DMS53 (cell line): ENCODE measurements at regions not wholly inside any gene's neighbourhood (a gene's known extent, or its start where the extent isn't known, plus 50 kb on each side); places are given as distances from the start of the nearest gene placed in this dataset.
"Not testable (repeated sequence)": the region's sequence is repeated elsewhere in the genome, so short reads cannot be mapped to it uniquely, and the experiment has no call there.

Source experiments
- DNase-seq: peaks from one replicate; lab custom pipeline; 2025; lab: John Stamatoyannopoulos, UW

DNA sequence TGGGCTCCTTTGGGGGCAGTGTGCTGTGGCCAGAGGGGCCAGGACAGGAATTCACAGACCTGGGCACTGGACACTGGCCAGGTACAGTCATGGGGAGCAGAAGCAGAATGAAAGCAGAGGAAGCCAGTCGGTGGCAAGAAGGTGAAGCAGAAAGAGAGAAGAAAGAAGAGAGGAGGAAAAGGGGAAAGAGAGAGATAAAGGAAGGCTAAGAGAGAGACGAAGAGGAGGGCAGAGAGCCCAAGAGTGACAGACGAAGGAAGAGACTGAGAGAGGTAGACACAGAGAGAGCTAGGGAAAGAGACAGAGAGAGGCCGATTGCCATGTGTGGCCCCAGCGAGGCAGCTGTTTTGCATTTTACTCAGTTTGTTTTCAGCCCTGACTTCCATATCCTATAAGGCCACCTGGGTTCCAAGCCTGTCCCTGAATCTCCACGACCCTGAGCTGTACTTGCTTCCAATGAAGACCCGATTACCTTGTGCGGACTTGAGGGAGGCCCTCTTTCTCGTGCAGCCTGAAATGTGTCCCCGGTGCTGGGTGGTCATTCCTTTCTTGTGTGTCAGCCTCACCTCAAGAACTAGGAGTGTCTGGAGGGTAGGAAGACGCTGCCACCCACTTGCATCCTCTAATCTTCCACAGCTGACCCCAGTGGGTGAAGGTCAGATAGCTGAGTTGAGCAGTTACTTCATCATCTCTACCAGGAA, 73.9 kb downstream of the LSM3 start:
- no peak for DNase-seq

- DNase-seq, result no peak
Observed at GRCh38 chr3:14253022-14253706, 74.5 kb downstream of the LSM3 start.

DNA sequence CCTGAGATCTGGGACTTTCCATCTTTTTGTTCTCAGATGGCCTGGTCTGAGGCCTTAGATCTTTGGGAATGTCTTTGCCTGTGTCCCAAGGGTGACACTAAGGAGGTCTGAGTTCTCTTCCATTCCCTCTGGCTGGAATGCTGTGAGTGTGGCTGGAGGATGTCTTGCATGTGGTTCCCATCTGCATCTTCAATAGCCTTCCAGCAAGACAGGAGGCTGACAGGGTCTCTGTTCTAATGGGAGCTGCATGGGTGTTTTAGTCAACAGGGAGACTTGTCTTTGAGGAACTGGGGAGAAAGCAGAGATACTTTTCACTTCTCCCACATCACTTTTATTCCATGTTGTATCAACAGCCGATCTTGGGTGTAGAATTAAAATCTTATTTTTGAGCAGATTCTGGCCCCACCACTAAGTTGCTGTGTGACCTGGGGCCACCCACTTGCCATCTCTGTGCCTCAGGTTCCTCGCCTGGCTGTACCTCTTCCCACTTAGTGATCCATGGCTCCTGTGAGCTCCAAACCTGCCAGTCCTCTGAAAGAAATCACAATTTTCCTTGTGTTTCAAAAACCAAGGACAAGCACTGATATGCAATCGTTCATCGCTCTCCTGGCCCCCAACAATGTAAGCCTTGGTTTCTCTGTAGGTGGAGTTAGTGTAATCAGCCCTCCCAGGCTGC, 75.2 kb downstream of the LSM3 start:
- no peak for DNase-seq

GRCh38 chr3:14254812-14255702, 76.4 kb downstream of the LSM3 start:
- DNase-seq, result no peak

- no peak for DNase-seq
Observed at GRCh38 chr3:14256046-14256445, 77.4 kb downstream of the LSM3 start.

- DNase-seq, result peak; percentile 58
Observed at GRCh38 chr3:14256561-14257342, 78.1 kb downstream of the LSM3 start.

DNA sequence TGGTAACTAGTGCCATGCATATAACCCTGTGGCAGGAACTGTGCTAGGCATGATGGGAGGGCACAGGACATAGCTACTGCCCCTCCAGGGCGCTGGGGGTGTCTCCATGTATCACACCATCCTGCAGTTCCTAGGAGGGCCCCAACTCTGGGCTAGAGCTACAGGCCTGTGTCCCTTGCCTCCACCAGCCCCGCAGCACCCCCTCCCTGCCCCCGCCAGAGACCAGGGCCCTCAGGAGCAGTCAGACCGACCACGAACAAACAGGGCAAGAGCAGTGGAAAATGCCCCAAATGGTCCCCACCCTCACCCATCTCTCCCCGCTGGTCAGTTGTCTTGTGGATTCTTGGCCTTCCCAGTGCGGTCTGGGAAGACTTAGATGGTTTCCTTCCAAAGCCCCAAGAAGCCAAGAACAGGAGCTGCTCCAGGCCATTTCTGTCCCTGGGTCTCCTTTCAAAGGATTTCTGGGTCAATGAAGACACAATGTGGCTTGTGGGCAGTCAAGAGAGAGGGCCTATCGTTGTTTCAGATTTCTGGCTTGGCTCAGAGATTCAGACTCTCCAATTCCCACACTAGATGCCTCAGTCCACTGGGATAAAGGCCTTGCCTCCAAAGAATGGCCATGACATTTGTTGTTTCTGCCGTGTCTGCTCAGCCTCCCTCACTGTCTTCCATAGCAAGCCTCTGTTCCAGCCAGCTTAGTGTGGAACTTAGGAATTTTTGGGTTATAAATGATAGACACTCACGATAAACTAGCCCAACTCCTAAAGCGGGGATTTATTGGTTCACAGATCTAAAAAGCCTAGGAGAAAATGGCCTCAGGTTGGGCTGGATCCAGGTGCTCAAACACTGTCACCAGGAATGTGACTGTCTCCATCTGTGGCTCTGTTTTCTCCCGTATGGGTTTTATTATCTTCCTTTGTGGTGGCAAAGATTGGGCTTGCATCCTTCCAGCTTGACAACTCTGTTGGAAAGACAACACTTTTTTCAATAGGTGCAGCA, 80.6 kb downstream of the LSM3 start:
- no peak for DNase-seq

DNA sequence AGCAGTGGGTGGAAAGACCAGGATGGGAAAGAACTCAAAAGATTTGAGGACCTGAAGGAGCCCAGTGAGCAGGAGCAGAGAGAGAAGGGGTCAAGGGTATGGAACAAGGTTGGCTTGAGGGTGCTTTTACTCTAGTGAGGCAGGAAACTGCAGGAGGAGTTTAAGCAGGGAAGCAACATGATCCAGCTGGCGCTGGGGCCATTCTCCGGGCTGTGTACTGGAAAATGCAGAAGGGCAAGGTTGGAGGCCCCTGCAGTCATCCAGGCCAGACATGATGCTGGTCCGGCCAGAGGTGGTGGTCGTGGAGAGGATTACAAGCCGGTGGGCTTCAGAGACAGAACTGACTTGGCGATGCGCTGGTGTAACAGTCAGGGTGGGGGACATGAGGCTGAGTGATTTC, 81.8 kb downstream of the LSM3 start:
- DNase-seq, result no peak

DNA sequence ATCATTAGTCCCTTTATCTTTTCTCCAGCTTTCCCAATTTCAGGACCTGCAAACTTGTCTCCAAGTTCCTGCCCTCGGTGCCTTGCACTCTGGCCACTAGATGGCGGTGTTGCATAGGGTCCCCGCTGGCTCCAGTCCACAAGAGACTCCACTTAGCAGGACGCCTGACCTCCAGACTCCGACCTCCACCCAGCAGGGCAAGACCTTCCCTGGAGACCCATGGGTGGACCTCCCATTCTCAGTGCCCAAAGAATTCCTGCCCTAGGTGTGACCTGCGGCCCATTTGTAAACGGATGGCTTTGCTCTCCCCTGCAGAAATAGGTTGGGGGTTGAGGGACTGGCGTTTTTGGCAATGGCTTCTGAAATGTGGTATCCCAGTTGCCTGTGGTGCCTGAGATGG, 82.6 kb downstream of the LSM3 start:
- DNase-seq, result peak; percentile 66

DNA sequence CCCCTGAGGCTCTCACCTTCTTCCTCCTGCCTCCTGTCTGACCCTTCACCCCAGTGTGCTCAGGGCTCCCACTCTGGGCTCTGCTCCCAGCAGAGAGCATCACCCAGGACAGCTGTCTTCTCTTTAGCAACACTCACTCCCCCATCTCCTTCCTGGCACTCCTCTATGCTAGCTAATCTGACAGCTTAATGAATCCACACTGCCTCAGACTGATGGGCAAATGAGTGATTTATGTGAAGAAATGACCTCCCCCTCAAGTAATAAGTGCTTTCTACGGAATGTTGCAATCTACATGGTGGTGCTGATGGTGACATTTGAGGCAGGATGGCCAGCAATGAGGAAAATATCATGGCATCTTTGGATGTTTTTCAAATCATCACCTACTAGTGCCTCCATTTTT, 83.6 kb downstream of the LSM3 start:
- no peak for DNase-seq

GRCh38 chr3:14262867-14263266, 84.2 kb downstream of the LSM3 start:
- DNase-seq, result no peak

- no peak for DNase-seq
Observed at GRCh38 chr3:14263317-14264005, 84.8 kb downstream of the LSM3 start.

DNA sequence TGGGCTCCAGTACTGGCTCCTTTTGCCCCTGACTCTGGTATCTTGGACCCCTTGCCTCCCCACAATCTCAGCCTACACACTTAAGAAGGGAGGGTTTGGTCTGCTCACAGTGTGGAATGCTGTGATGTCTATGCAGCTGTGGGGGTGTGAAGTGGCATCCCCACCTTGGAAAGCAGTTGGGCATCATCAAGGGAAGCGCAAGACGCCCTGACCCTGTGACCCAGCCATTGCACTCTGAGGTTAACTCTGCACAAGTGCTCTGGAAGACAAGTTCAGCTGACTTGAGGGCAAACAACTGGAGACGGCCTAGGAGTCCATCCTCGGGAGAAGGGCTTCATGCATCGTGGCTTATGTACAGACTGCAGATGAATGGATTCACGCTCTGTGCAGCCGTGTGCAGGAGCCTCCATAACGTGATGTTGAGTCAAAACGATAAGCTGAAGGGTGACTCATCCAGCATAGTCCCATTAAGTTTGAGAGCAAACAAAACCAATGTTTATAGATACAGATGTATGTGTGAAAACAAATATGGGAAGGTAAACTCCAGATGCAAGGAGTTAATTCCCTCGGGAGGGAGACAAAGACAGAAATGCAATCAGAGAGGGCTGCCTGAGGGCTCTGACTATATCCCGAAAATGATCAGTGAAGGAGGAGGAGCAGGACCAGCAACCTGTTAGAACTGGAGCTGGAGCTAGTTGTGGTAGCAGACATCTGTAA, 86.8 kb downstream of the LSM3 start:
- peak; percentile 93 for DNase-seq

DNA sequence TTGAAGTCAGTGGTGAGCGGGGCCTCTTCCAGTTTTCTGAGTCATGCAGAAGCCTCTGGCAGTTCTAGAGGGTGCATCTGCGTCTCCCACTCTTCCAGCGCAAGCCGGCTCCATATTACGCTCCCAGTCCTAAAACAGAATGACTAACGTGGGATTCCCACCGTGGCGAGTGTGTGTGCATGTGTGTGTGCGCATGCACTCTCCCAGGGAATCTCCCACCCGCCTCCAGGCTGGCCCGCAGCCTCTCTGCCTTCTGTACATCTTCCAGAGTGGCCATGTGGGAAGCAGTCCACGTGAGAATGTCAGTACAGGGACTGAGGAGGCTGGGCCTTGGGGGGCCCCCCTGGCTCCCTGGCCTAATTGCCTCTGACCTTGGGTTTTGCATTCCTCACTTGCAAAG, 87.7 kb downstream of the LSM3 start:
- peak; percentile 6 for DNase-seq

- DNase-seq, result no peak
Observed at GRCh38 chr3:14267976-14268375, 89.4 kb downstream of the LSM3 start.

- no peak for DNase-seq
Observed at GRCh38 chr3:14268897-14269296, 90.3 kb downstream of the LSM3 start.

- DNase-seq, result not testable (repeated sequence)
Observed at GRCh38 chr3:14272041-14272958, 93.7 kb downstream of the LSM3 start.
